ENCODE measurements at regions not wholly inside any gene's neighbourhood (a gene's known extent, or its start where the extent isn't known, plus 50 kb on each side); places are given as distances from the start of the nearest gene placed in this dataset.

DNA sequence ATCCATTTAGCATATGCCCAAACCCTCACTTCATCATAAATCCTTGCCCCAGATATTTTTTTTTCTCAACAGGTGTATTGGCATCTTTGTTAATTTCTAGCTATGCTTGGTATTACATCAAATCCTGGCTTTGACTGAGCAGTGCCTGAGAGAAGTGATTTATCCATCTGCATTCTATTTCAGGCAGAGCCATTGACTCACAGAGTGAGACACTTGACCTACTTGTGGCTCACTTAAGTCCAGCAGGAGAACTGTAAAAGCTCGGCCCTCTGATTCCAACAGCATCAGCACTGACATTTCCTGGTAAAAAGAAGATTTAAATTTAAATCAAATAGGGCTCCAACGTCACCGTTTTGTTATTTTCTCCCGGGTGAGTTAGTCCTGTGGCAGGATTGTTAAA is 93.4 kb downstream of the PLK2 start:
- Histone ChIP-seq H3K9me3 (ENCODE audit: insufficient read depth, low read length) (no peaks in the 10 kb centered on the region), H3K4me1 (ENCODE audit: insufficient read depth, insufficient read length) (no peaks in the 10 kb centered on the region)
- no peak for DNase-seq (ENCODE audit: low read depth, low spot score)

GRCh38 chr5:58365791-58366190 is 94.1 kb downstream of the PLK2 start:
- no peak for TF ChIP-seq YY1 (IDR thresholded peaks at IDR 0.05; ENCODE audit: insufficient read depth, insufficient read length)
- TF ChIP-seq ZNF274 (IDR thresholded peaks at IDR 0.05; ENCODE audit: low read depth, low read length) = no peak
- no peak for TF ChIP-seq SUZ12 (IDR thresholded peaks at IDR 0.05; ENCODE audit: extremely low read depth, insufficient read depth, insufficient read length)
- Histone ChIP-seq H3K36me3 (ENCODE audit: insufficient read depth, insufficient read length, low read length) (no peaks in the 10 kb centered on the region), H3K4me1 (ENCODE audit: insufficient read depth, insufficient read length) (no peaks in the 10 kb centered on the region)

More for the DNA sequence above, 93.4 kb downstream of the PLK2 start:
- H3K9ac ChIP-seq (ENCODE audit: insufficient read length, low read depth) = no peak overlapping the region
- no peak for TF ChIP-seq YY1 (IDR thresholded peaks at IDR 0.05; ENCODE audit: insufficient read depth, insufficient read length)
- TF ChIP-seq ZNF274 (IDR thresholded peaks at IDR 0.05; ENCODE audit: low read depth, low read length) = no peak
- TF ChIP-seq SUZ12 (IDR thresholded peaks at IDR 0.05; ENCODE audit: extremely low read depth, insufficient read depth, insufficient read length) = no peak
- H3K36me3 ChIP-seq (ENCODE audit: insufficient read depth, insufficient read length, low read length) = no peaks in the 10 kb centered on the region
- H3K27me3 ChIP-seq (ENCODE audit: insufficient read depth, insufficient read length) = no peaks in the 10 kb centered on the region
- no peak overlapping the region for H3K4me3 ChIP-seq (ENCODE audit: insufficient read length, low read depth)

GRCh38 chr5:58363461-58364249 is 96.2 kb downstream of the PLK2 start:
- Histone ChIP-seq H3K4me1 (ENCODE audit: insufficient read depth, insufficient read length) (no peaks in the 10 kb centered on the region), H3K27me3 (ENCODE audit: insufficient read depth, insufficient read length) (no peaks in the 10 kb centered on the region), H3K9me3 (ENCODE audit: insufficient read depth, low read length) (no peaks in the 10 kb centered on the region), H3K9ac (ENCODE audit: insufficient read length, low read depth) (no peak overlapping the region), H3K36me3 (ENCODE audit: insufficient read depth, insufficient read length, low read length) (no peaks in the 10 kb centered on the region), H3K4me3 (ENCODE audit: insufficient read length, low read depth) (no peak overlapping the region)
- no peak for DNase-seq (ENCODE audit: low read depth, low spot score)
- no peak for TF ChIP-seq ZNF274 (IDR thresholded peaks at IDR 0.05; ENCODE audit: low read depth, low read length)
- no peak for TF ChIP-seq YY1 (IDR thresholded peaks at IDR 0.05; ENCODE audit: insufficient read depth, insufficient read length)
- TF ChIP-seq SUZ12 (IDR thresholded peaks at IDR 0.05; ENCODE audit: extremely low read depth, insufficient read depth, insufficient read length) = no peak

More at GRCh38 chr5:58365791-58366190, 94.1 kb downstream of the PLK2 start:
- no peak for DNase-seq (ENCODE audit: low read depth, low spot score)
- Histone ChIP-seq H3K4me3 (ENCODE audit: insufficient read length, low read depth) (no peak overlapping the region), H3K9ac (ENCODE audit: insufficient read length, low read depth) (no peak overlapping the region), H3K27me3 (ENCODE audit: insufficient read depth, insufficient read length) (no peaks in the 10 kb centered on the region), H3K9me3 (ENCODE audit: insufficient read depth, low read length) (no peaks in the 10 kb centered on the region)

- no peak for DNase-seq (ENCODE audit: low read depth, low spot score)
- Histone ChIP-seq H3K9ac (ENCODE audit: insufficient read length, low read depth) (no peak overlapping the region), H3K27me3 (ENCODE audit: insufficient read depth, insufficient read length) (no peaks in the 10 kb centered on the region), H3K36me3 (ENCODE audit: insufficient read depth, insufficient read length, low read length) (no peaks in the 10 kb centered on the region), H3K9me3 (ENCODE audit: insufficient read depth, low read length) (no peaks in the 10 kb centered on the region), H3K4me1 (ENCODE audit: insufficient read depth, insufficient read length) (no peaks in the 10 kb centered on the region), H3K4me3 (ENCODE audit: insufficient read length, low read depth) (no peak overlapping the region)
- TF ChIP-seq YY1 (IDR thresholded peaks at IDR 0.05; ENCODE audit: insufficient read depth, insufficient read length) = no peak
- no peak for TF ChIP-seq ZNF274 (IDR thresholded peaks at IDR 0.05; ENCODE audit: low read depth, low read length)
- TF ChIP-seq SUZ12 (IDR thresholded peaks at IDR 0.05; ENCODE audit: extremely low read depth, insufficient read depth, insufficient read length) = no peak
Observed at GRCh38 chr5:58362135-58362534, 97.8 kb downstream of the PLK2 start.

DNA sequence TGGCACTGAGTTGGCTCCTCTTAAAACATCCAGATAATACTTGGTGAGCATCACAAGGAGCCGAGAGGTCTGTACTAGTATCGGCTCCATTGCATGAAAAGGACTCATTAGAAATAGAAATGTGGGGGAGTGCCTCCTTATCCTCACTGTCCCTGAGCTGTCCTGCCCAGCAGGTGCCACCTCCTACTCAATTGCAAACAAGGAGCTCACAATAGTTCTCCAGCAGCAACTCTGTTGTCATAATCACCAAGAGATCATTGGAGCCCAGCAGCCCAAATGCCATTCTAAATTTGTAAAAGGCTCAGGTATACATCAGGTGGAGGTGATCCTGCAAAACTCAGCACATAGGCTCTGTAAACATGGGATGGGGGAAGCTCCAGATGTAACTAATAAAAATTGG is 99.1 kb downstream of the PLK2 start:
- H3K4me3 ChIP-seq (ENCODE audit: insufficient read length, low read depth) = no peak overlapping the region
- no peak overlapping the region for H3K9ac ChIP-seq (ENCODE audit: insufficient read length, low read depth)
- H3K36me3 ChIP-seq (ENCODE audit: insufficient read depth, insufficient read length, low read length) = no peaks in the 10 kb centered on the region
- no peak for TF ChIP-seq SUZ12 (IDR thresholded peaks at IDR 0.05; ENCODE audit: extremely low read depth, insufficient read depth, insufficient read length)
- no peak for TF ChIP-seq YY1 (IDR thresholded peaks at IDR 0.05; ENCODE audit: insufficient read depth, insufficient read length)
- TF ChIP-seq ZNF274 (IDR thresholded peaks at IDR 0.05; ENCODE audit: low read depth, low read length) = no peak
- no peak for DNase-seq (ENCODE audit: low read depth, low spot score)
- H3K9me3 ChIP-seq (ENCODE audit: insufficient read depth, low read length) = no peaks in the 10 kb centered on the region
- no peaks in the 10 kb centered on the region for H3K27me3 ChIP-seq (ENCODE audit: insufficient read depth, insufficient read length)
- H3K4me1 ChIP-seq (ENCODE audit: insufficient read depth, insufficient read length) = no peaks in the 10 kb centered on the region

DNA sequence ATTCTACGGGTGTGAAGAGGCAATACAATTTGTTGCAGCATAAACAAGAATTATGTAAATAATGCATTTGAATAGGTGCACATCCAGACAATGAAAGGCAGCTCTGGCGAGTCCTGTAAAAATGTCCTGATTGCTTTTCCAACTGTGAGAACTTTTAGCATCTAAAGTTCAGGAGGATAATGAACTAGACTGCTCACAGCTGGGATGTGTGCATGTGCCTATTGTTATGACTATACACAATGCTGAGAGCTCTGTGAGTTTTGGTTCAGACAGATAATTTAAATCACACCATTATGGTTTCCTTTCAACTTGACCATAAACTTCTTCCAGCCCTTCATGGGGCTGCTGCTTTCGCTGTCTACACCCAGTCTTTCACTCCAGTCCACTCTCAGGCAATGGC is 99.9 kb downstream of the PLK2 start:
- H3K4me3 ChIP-seq (ENCODE audit: insufficient read length, low read depth) = no peak overlapping the region
- H3K4me1 ChIP-seq (ENCODE audit: insufficient read depth, insufficient read length) = no peaks in the 10 kb centered on the region
- no peak overlapping the region for H3K9ac ChIP-seq (ENCODE audit: insufficient read length, low read depth)
- no peaks in the 10 kb centered on the region for H3K36me3 ChIP-seq (ENCODE audit: insufficient read depth, insufficient read length, low read length)
- no peaks in the 10 kb centered on the region for H3K27me3 ChIP-seq (ENCODE audit: insufficient read depth, insufficient read length)
- H3K9me3 ChIP-seq (ENCODE audit: insufficient read depth, low read length) = no peaks in the 10 kb centered on the region
- no peak for TF ChIP-seq ZNF274 (IDR thresholded peaks at IDR 0.05; ENCODE audit: low read depth, low read length)
- TF ChIP-seq SUZ12 (IDR thresholded peaks at IDR 0.05; ENCODE audit: extremely low read depth, insufficient read depth, insufficient read length) = no peak
- TF ChIP-seq YY1 (IDR thresholded peaks at IDR 0.05; ENCODE audit: insufficient read depth, insufficient read length) = no peak
- DNase-seq (ENCODE audit: low read depth, low spot score) = no peak

DNA sequence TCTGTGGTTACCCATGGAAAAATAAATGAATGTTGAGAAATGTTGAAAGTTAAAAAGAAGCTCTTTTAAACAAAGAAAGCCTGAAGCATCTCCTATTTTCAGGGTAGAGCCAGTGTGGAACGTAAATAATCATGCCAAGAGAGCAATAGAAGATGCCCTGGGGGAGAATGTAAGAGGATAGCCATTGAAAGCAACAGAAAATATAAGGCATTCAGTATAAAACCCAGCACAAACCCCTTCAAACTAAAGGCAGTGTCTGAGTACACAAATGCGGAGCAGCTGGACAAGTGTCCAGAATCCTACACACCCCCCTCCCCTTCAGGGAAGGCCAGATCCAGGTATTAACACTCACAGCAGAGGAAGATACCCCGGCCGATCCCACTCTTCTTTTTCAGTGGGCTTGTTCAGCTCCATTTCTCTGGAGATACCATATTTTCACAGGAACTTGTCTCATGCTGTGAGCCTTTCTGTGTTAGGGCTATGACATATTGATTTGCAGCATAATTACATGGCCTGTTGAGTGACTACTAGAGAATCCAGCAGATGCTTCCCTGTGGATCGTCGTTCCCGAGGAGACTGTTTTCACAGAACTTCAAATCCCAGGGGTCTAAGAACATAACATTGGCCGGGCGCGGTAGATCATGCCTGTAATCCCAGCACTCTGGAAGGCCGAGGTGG is 101.2 kb downstream of the PLK2 start:
- no peaks in the 10 kb centered on the region for H3K9me3 ChIP-seq (ENCODE audit: insufficient read depth, low read length)
- H3K36me3 ChIP-seq (ENCODE audit: insufficient read depth, insufficient read length, low read length) = no peaks in the 10 kb centered on the region
- H3K9ac ChIP-seq (ENCODE audit: insufficient read length, low read depth) = no peak overlapping the region
- no peak overlapping the region for H3K4me3 ChIP-seq (ENCODE audit: insufficient read length, low read depth)
- DNase-seq (ENCODE audit: low read depth, low spot score) = no peak
- no peaks in the 10 kb centered on the region for H3K4me1 ChIP-seq (ENCODE audit: insufficient read depth, insufficient read length)
- TF ChIP-seq YY1 (IDR thresholded peaks at IDR 0.05; ENCODE audit: insufficient read depth, insufficient read length) (no peak), SUZ12 (IDR thresholded peaks at IDR 0.05; ENCODE audit: extremely low read depth, insufficient read depth, insufficient read length) (no peak), ZNF274 (IDR thresholded peaks at IDR 0.05; ENCODE audit: low read depth, low read length) (no peak)
- H3K27me3 ChIP-seq (ENCODE audit: insufficient read depth, insufficient read length) = no peaks in the 10 kb centered on the region
